HG03432 (cell line): ENCODE measurements at regions not wholly inside any gene's neighbourhood (a gene's known extent, or its start where the extent isn't known, plus 50 kb on each side); places are given as distances from the start of the nearest gene placed in this dataset.

Experiments used
- ATAC-seq: cut with Tn5 transposase; IDR thresholded peaks from one replicate; pipeline ENCODE4 v1.9.1; 2021; ENCODE audit warnings: mild to moderate bottlenecking, moderate library complexity; ENCODE audit not compliant: unreplicated experiment

- ATAC-seq = no peak
Observed at GRCh38 chr1:244953901-244954300, 89.6 kb upstream of the HNRNPU start.

GRCh38 chr1:244952940-244953339 lies 88.6 kb upstream of the HNRNPU start:
- ATAC-seq = peak; percentile 95

- ATAC-seq = peak; percentile 3
Observed at GRCh38 chr1:244952280-244952933, 88.1 kb upstream of the HNRNPU start.

GRCh38 chr1:244948416-244948815 lies 84.1 kb upstream of the HNRNPU start:
- ATAC-seq = no peak

- peak; percentile 87 for ATAC-seq
Observed at GRCh38 chr1:244945109-244945671, 80.8 kb upstream of the HNRNPU start.

- ATAC-seq = peak; percentile 78
Observed at GRCh38 chr1:244941121-244941520, 76.8 kb upstream of the HNRNPU start.

- no peak for ATAC-seq
Observed at GRCh38 chr1:244937099-244937498, 72.8 kb upstream of the HNRNPU start.

- peak; percentile 62 for ATAC-seq
Observed at GRCh38 chr1:244920911-244921761, 56.8 kb upstream of the HNRNPU start.

- peak; percentile 49 for ATAC-seq
Observed at GRCh38 chr1:244919320-244920282, 55.3 kb upstream of the HNRNPU start.

GRCh38 chr1:244918421-244919319 lies 54.3 kb upstream of the HNRNPU start:
- peak; percentile 61 for ATAC-seq

- no peak for ATAC-seq
Observed at GRCh38 chr1:244917073-244917670, 52.8 kb upstream of the HNRNPU start.

- no peak for ATAC-seq
Observed at GRCh38 chr1:244915736-244916135, 51.4 kb upstream of the HNRNPU start.

- no peak for ATAC-seq
Observed at GRCh38 chr1:244914761-244915160, 50.4 kb upstream of the HNRNPU start.
